Activated CD8-positive, alpha-beta memory T cell treated with anti-CD3 and anti-CD28 coated beads, Interleukin-2, amount 10 ng/mL, durations not matched to agents 7 days and 5 days (primary cell): ENCODE measurements at regions not wholly inside any gene's neighbourhood (a gene's known extent, or its start where the extent isn't known, plus 50 kb on each side); places are given as distances from the start of the nearest gene placed in this dataset.
"Not testable (repeated sequence)": the region's sequence is repeated elsewhere in the genome, so short reads cannot be mapped to it uniquely, and the experiment has no call there.

Source experiments
- ATAC-seq: fragments of 150-1000 bp; cut with Tn5 transposase; one replicate; pipeline ENCODE4 v1.10.0; 2021; ENCODE audit warnings: moderate library complexity
- CTCF ChIA-PET: fragments of 350-600 bp; sonication (Branson Sonifier 250); formaldehyde crosslinking; loops from one replicate; lab custom pipeline; 2021; ENCODE audit warnings: antibody characterized with exemption; lab: Charles Lee
- DNase-seq: peaks from one replicate; pipeline ENCODE4 v3.0.0-alpha.2; 2020
- H3K27ac Mint-ChIP-seq: one replicate; pipeline ENCODE4 v1.8.0; 2021; ENCODE audit warnings: mild to moderate bottlenecking, mixed read lengths
- H3K27me3 Mint-ChIP-seq: one replicate; pipeline ENCODE4 v1.8.0; 2021; ENCODE audit warnings: mixed read lengths
- H3K36me3 Mint-ChIP-seq: one replicate; pipeline ENCODE4 v1.8.0; 2021; ENCODE audit warnings: mild to moderate bottlenecking, mixed read lengths
- H3K4me1 Mint-ChIP-seq: one replicate; pipeline ENCODE4 v1.8.0; 2021; ENCODE audit warnings: mixed read lengths
- H3K4me3 Mint-ChIP-seq: one replicate; pipeline ENCODE4 v1.8.0; 2021; ENCODE audit warnings: mild to moderate bottlenecking, moderate library complexity, mixed read lengths
- H3K9me3 Mint-ChIP-seq: one replicate; pipeline ENCODE4 v1.8.0; 2022; ENCODE audit warnings: low read depth, mixed read lengths

DNA sequence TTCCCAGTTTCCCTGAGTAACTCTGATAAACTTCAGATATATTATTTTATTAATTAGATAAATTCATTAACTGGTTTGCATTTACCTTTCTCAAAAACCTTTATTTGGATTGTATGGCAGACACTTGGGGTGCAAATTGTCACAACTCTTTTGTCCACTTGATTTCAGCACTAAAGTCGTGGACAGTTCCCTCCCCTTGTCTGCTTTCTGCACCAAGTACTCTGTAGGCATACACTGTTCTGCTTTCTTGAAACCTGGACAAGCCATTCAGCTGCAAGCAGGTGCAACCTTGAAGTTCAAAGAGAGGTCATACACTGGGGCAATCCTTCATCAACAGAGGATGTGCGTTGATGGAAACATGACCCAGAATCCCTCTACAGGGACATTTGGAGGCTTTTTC, 162.9 kb downstream of the ARL5B start:
- Mint-ChIP-seq H3K36me3 (no peaks in the 10 kb centered on the region), H3K27ac (no peak overlapping the region), H3K9me3 (peaks cover 2% of the 10 kb centered on the region), H3K27me3 (no peaks in the 10 kb centered on the region), H3K4me3 (no peak overlapping the region), H3K4me1 (no peaks in the 10 kb centered on the region)
- ATAC-seq: no peak
- DNase-seq: no peak
- CTCF ChIA-PET: no interaction called here

- DNase-seq (no peak), ATAC-seq (no peak)
- Mint-ChIP-seq H3K36me3 (no peaks in the 10 kb centered on the region), H3K9me3 (peaks cover 2% of the 10 kb centered on the region), H3K4me3 (no peak overlapping the region), H3K27ac (no peak overlapping the region), H3K4me1 (no peaks in the 10 kb centered on the region), H3K27me3 (no peaks in the 10 kb centered on the region)
- CTCF ChIA-PET: no interaction called here
These were observed 170.0 kb downstream of the ARL5B start for GRCh38 chr10:18829259-18829658.

GRCh38 chr10:18830277-18830676, 171.0 kb downstream of the ARL5B start:
- DNase-seq (no peak), ATAC-seq (no peak)
- Mint-ChIP-seq H3K27me3 (no peaks in the 10 kb centered on the region), H3K27ac (no peak overlapping the region), H3K9me3 (peaks cover 2% of the 10 kb centered on the region), H3K4me3 (no peak overlapping the region), H3K4me1 (no peaks in the 10 kb centered on the region), H3K36me3 (no peaks in the 10 kb centered on the region)
- CTCF ChIA-PET: no interaction called here

- DNase-seq, CTCF ChIA-PET, H3K36me3 Mint-ChIP-seq, H3K27ac Mint-ChIP-seq, H3K9me3 Mint-ChIP-seq, H3K4me1 Mint-ChIP-seq, H3K27me3 Mint-ChIP-seq, ATAC-seq, H3K4me3 Mint-ChIP-seq: not testable (repeated sequence)
These were observed 192.0 kb upstream of the MALRD1 start for GRCh38 chr10:18856623-18857022.

- Mint-ChIP-seq H3K27ac (no peak overlapping the region), H3K36me3 (no peaks in the 10 kb centered on the region), H3K9me3 (peaks cover 6% of the 10 kb centered on the region), H3K27me3 (no peaks in the 10 kb centered on the region), H3K4me1 (no peaks in the 10 kb centered on the region), H3K4me3 (no peak overlapping the region)
- ATAC-seq: no peak
- no peak for DNase-seq
- CTCF ChIA-PET: no interaction called here
These were observed 188.9 kb upstream of the MALRD1 start for GRCh38 chr10:18859659-18860058.

DNA sequence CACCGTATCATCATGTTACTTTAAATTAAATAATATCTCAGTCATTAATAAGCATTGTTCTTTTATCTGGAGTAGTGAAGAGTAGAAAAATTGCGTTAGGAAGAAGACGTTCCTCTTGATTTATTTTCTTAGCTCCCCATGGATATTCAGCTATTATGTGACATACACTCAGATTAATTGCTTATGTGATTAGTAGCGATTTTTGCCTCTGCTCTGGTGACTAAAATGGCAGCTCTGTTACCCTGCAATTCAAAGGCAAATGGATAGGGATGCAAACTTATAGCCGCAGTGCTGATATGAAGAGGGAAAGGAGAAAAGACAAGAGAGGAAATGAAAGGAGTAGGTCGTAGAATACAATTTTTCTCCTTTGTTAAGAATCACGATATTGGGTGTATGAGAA, 188.4 kb upstream of the MALRD1 start:
- H3K36me3 Mint-ChIP-seq: no peaks in the 10 kb centered on the region
- DNase-seq: no peak
- peaks cover 6% of the 10 kb centered on the region for H3K9me3 Mint-ChIP-seq
- CTCF ChIA-PET: no interaction called here
- no peak overlapping the region for H3K4me3 Mint-ChIP-seq
- no peaks in the 10 kb centered on the region for H3K27me3 Mint-ChIP-seq
- H3K4me1 Mint-ChIP-seq: no peaks in the 10 kb centered on the region
- no peak for ATAC-seq
- H3K27ac Mint-ChIP-seq: no peak overlapping the region

- Mint-ChIP-seq H3K27me3 (no peaks in the 10 kb centered on the region), H3K4me3 (no peak overlapping the region), H3K4me1 (no peaks in the 10 kb centered on the region), H3K36me3 (no peaks in the 10 kb centered on the region), H3K27ac (no peak overlapping the region), H3K9me3 (peaks cover 6% of the 10 kb centered on the region)
- no peak for DNase-seq
- no peak for ATAC-seq
- CTCF ChIA-PET: no interaction called here
These were observed 187.9 kb upstream of the MALRD1 start for GRCh38 chr10:18860631-18861240.

GRCh38 chr10:18861382-18861781, 187.2 kb upstream of the MALRD1 start:
- H3K27me3 Mint-ChIP-seq: no peaks in the 10 kb centered on the region
- ATAC-seq: no peak
- H3K36me3 Mint-ChIP-seq: no peaks in the 10 kb centered on the region
- H3K4me3 Mint-ChIP-seq: no peak overlapping the region
- H3K9me3 Mint-ChIP-seq: peaks cover 6% of the 10 kb centered on the region
- no peak overlapping the region for H3K27ac Mint-ChIP-seq
- CTCF ChIA-PET: no interaction called here
- H3K4me1 Mint-ChIP-seq: no peaks in the 10 kb centered on the region
- no peak for DNase-seq

- CTCF ChIA-PET: no interaction called here
- no peaks in the 10 kb centered on the region for H3K27me3 Mint-ChIP-seq
- peaks cover 8% of the 10 kb centered on the region for H3K9me3 Mint-ChIP-seq
- DNase-seq (no peak), ATAC-seq (no peak)
- no peak overlapping the region for H3K27ac Mint-ChIP-seq
- H3K4me1 Mint-ChIP-seq: no peaks in the 10 kb centered on the region
- H3K4me3 Mint-ChIP-seq: no peak overlapping the region
- no peaks in the 10 kb centered on the region for H3K36me3 Mint-ChIP-seq
These were observed 181.7 kb upstream of the MALRD1 start for GRCh38 chr10:18866852-18867251.

DNA sequence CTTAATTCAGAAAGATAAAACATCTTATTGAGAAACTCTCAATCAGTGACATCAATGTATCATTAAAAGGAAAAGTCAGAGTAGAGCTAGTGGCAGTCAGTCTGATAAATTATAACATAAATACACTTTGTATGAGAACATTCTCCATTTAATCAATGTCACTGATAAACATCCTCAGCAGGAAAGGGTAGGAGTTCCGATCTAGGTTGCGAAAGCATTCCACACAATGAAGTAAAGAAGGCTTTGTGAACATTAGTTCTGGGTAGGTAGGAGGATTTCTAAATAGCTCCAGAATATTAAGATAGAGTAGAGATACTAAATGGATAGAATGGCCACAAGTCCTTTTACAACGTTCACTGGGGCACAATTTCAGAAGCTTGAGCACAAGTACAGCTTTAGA, 179.7 kb upstream of the MALRD1 start:
- ATAC-seq (no peak), DNase-seq (no peak)
- Mint-ChIP-seq H3K36me3 (no peaks in the 10 kb centered on the region), H3K4me1 (no peaks in the 10 kb centered on the region), H3K27ac (no peak overlapping the region), H3K9me3 (peaks cover 8% of the 10 kb centered on the region), H3K27me3 (no peaks in the 10 kb centered on the region), H3K4me3 (no peak overlapping the region)
- CTCF ChIA-PET: no interaction called here

DNA sequence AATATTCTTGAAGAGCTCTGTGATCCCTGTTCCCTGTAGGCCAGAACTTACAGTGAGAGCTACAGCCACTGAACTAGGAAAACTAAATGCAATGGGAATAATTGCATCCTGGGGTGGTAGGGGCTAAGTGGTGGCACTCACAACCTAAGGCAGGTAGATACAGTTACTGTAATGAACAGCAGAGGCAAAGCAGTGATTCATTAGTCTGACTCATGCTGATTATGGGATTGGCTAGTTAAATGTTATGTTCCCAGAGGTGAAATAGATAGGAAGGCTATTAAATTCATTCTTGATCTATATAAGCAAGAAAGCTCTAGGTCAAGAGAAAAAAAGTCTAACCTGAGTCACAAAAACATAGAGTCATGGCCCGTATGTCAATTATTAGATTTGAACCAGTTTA, 173.1 kb upstream of the MALRD1 start:
- CTCF ChIA-PET: no interaction called here
- Mint-ChIP-seq H3K9me3 (peaks cover 3% of the 10 kb centered on the region), H3K36me3 (no peaks in the 10 kb centered on the region), H3K4me1 (no peaks in the 10 kb centered on the region), H3K4me3 (no peak overlapping the region), H3K27ac (no peak overlapping the region), H3K27me3 (no peaks in the 10 kb centered on the region)
- DNase-seq (no peak), ATAC-seq (no peak)

- CTCF ChIA-PET: no interaction called here
- Mint-ChIP-seq H3K4me3 (no peak overlapping the region), H3K27me3 (no peaks in the 10 kb centered on the region), H3K36me3 (no peaks in the 10 kb centered on the region), H3K9me3 (no peaks in the 10 kb centered on the region), H3K27ac (no peak overlapping the region), H3K4me1 (no peaks in the 10 kb centered on the region)
- DNase-seq: no peak
- ATAC-seq: no peak
These were observed 169.3 kb upstream of the MALRD1 start for GRCh38 chr10:18879284-18879683.

- Mint-ChIP-seq H3K36me3 (no peaks in the 10 kb centered on the region), H3K27me3 (no peaks in the 10 kb centered on the region), H3K9me3 (no peaks in the 10 kb centered on the region), H3K4me1 (no peaks in the 10 kb centered on the region), H3K27ac (no peak overlapping the region), H3K4me3 (no peak overlapping the region)
- ATAC-seq: no peak
- no peak for DNase-seq
- CTCF ChIA-PET: no interaction called here
These were observed 168.1 kb upstream of the MALRD1 start for GRCh38 chr10:18880530-18880929.

GRCh38 chr10:18886102-18886501, 162.5 kb upstream of the MALRD1 start:
- ATAC-seq: no peak
- Mint-ChIP-seq H3K4me3 (no peak overlapping the region), H3K4me1 (no peaks in the 10 kb centered on the region), H3K27me3 (no peaks in the 10 kb centered on the region), H3K9me3 (no peaks in the 10 kb centered on the region), H3K27ac (no peak overlapping the region), H3K36me3 (no peaks in the 10 kb centered on the region)
- CTCF ChIA-PET: no interaction called here
- no peak for DNase-seq

- CTCF ChIA-PET: no interaction called here
- ATAC-seq: no peak
- no peaks in the 10 kb centered on the region for H3K4me1 Mint-ChIP-seq
- H3K9me3 Mint-ChIP-seq: peaks cover 6% of the 10 kb centered on the region
- no peaks in the 10 kb centered on the region for H3K36me3 Mint-ChIP-seq
- H3K4me3 Mint-ChIP-seq: no peak overlapping the region
- DNase-seq: no peak
- H3K27ac Mint-ChIP-seq: no peak overlapping the region
- H3K27me3 Mint-ChIP-seq: no peaks in the 10 kb centered on the region
These were observed 142.0 kb upstream of the MALRD1 start for GRCh38 chr10:18906636-18907035.
